Occipital lobe (tissue), 1 donor: ENCODE measurements at regions not wholly inside any gene's neighbourhood (a gene's known extent, or its start where the extent isn't known, plus 50 kb on each side); places are given as distances from the start of the nearest gene placed in this dataset.
"Not testable (repeated sequence)": the region's sequence is repeated elsewhere in the genome, so short reads cannot be mapped to it uniquely, and the experiment has no call there.

Experiments used
- DNase-seq: peaks from one replicate; lab custom pipeline; 2025; lab: John Stamatoyannopoulos, UW

DNA sequence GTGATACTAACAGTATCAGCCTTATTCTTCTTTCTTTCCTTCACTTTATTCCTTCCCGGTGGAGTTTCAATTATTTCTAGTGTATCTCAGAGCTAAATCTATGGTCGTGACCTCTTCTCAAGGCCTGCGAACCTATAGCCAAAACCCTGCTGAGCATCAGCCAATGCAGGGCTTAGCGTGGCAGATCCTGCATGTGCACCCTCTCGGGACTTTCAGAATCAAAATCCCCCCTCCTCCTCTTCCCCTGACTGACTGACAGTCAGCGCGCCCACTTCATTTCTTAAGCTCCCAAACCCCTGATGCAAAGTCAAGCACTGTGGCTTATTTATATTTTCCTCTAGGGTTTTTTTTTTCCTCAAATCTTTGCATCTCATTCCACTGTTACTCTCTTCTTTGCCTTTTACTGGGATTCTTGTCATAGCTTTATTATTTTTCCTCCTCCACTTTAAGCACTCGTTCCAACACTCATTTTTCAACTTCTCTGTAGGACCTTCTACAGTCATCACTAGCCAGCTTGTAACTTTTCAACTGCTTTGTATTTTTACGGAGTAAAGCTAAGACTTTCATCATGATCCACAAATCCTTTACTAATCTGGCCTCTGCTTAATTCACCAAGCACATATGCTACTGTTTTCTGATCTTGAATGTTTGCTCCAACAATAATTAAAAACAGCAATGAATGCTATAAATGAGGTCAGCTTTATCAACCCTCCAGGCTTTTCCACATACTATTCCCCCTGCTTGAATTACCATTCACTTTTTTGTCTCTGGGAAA, 896.5 kb upstream of the PIK3C3 start:
- DNase-seq = no peak

DNA sequence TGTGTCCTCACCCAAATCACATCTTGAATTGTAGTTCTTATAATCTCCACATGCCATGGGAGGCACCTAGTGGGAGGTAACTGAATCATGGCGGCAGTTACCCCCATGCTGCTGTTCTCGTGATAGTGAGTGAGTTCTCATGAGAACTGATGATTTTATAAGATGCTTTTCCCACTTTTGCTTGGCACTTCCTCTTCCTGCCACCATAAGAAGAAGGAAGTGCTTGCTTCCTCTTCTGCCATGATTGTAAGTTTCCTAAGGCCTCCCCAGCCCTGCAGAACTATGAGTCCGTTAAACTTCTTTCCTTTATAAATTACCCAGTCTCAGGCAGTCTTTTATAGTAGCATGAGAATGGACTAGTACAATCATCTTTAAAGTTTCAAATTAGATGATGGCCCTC, 902.4 kb upstream of the PIK3C3 start:
- DNase-seq = no peak

DNA sequence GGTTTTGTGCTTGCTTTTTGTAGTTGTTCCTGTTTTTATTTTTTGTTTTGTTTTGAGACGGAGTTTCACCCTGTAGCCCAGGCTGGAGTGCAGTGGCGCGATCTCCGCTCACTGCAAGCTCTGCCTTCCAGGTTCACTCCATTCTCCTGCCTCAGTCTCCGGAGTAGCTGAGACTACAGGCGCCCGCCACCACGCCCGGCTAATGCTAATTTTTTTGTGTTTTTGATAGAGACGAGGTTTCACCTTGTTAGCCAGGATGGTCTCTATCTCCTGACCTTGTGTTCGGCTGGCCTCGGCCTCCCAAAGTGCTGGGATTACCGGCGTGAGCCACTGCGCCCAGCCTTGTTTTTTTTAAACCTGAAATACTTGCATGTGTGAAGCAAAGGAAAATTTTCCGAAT, 908.8 kb upstream of the PIK3C3 start:
- not testable (repeated sequence) for DNase-seq

- no peak for DNase-seq
Measured at GRCh38 chr18:41043876-41044275, 911.2 kb upstream of the PIK3C3 start.

DNA sequence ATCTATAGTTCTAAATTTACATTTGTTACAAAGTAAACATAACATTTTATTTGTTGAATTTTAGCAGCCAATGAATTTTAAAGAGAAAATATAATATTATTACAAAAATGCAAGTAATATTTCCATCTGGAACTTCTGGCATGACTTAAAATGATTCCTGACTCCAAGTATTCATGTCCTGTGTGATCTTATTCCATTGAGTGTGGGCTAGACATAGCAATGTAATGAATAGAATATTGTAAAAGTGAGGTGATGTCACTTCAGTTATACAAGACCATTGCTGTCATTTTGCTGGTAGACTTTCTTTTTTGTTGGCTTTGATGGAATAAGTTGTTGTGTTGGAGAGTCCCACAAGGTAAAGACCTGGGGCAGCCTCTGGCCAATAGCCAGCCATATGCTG, 912.2 kb upstream of the PIK3C3 start:
- DNase-seq = no peak

DNA sequence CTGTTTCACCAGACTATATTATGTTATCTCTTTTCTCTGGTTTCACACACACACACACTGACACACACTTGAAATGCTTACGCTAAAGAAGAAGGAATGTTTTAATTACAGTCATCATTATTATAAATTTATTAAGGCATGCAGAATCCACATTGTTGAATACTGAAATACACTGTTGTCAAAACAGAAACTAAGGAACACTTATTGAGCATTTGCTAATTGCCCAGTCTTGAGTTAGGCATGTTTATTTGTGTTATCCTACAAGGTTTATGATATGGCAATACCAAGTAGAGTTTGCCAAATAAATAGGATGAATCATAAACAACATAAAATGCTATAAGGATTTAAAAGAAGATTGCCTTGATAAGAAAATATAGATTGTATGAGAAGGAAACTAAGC, 917.0 kb upstream of the PIK3C3 start:
- DNase-seq = no peak

DNA sequence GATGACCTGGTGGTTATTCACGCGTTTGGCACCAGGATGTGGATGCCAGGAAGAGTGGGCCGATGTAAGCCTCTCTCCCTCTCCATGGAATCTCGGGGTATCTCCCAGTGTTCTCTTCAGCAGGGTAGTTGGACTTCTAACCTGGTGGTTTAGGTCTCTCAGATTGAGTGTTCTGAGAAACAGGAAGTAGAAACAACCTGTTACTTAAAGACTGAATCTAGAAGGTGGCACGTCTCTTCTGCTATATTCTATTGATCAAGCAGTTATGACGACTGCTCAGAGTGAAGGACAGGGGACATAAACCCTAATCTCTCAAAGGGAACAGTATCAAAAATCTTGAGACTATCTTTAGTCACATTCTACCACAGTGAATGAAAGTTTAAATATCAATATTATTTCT, 918.7 kb upstream of the PIK3C3 start:
- no peak for DNase-seq

- DNase-seq = no peak
Measured at GRCh38 chr18:41034413-41034812, 920.6 kb upstream of the PIK3C3 start.

DNA sequence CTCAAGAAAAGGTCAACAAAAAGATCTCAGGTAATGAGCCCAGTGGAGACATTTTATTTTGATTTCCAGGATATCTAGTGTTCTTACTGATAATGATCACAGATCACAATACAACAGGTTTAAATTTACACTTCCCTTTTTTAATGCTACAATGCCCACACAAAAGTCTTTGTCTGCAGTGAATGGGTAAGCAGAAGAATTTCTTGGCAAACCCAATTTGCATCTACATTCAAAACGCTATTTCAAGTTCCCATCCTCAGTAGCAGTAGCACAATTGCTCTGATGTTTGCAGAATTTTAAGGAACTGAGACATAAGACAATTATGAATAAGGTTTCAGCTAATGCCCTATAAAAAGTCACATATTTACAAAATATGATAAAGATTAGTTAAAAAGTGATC, 929.4 kb upstream of the PIK3C3 start:
- DNase-seq = no peak

DNA sequence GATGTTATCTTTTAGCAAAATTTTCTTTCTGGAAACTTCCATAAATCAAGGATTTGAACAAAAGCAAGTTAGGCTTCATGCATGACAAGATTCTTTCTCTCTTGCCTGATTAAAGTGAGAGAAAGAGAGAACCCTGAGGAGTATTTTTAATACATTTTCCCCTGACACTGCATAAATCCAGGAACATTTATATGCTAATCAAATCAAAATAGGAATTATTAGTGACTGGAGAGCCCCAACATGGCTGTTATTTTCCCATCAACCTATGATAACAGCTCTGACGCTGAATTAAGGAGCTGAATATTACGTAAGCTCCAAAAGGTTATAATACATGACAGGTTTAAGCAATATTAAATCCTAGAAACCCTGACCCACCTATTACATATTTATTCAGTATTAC, 930.2 kb upstream of the PIK3C3 start:
- no peak for DNase-seq

DNA sequence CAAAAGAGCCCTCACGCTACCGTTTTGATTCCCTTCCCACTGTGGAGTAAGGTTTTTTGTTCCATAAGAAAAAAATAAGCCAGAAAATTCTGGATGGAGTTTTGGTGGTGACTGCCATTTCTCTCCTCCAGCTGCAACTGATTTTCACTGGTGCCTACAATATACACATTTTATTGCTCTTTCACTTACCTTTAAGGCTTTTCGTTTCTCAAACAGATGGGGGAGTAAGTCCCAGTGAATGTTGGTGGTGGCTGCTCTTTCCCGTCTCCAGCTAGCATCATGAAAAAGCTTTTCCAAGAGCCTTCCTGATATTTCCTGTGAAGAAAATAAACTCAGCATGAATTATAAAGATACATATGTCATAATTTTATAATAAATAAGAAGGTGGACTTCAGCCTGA, 932.5 kb upstream of the PIK3C3 start:
- no peak for DNase-seq

DNA sequence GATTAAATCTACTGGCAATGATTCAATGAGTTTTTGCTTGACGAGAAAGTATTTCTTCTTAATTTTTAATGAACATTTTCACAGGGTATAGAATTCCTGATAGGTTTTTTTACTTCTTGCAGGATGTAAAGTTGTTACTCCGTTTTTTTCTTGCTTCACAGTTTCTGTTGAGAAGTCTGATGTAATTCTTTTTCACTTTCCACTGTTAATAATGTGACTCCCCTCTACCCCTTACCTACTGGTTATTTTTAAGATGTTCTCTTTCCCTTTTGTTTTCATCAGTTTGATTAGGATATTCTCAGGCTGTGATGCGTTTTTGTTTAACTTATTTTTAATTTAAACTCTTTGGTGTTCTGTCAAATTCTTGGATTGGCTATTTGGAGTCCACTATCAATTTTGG, 933.9 kb upstream of the PIK3C3 start:
- no peak for DNase-seq

DNA sequence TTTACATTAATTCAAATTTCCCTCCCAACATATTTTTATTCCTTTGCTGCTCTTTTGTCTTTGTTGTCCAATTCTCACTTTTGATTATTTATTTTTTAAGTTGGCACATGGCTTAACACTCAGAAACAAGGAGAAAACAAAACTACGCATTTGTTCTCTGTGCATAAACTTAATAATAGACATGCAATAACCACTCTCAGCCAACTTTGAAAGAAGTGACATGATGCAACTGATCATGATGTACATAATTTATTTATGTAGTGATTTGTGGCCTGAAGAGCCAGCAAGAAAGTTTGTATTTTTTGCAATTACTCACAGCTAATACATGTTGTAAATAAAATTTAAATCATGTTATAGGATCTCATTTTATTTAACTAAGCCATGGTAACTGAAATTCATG, 942.8 kb upstream of the PIK3C3 start:
- no peak for DNase-seq

- DNase-seq = no peak
Measured at GRCh38 chr18:41009926-41010325, 945.1 kb upstream of the PIK3C3 start.

GRCh38 chr18:41004324-41004723, 950.7 kb upstream of the PIK3C3 start:
- DNase-seq = no peak

- DNase-seq = no peak
Measured at GRCh38 chr18:40995529-40995928, 959.5 kb upstream of the PIK3C3 start.

DNA sequence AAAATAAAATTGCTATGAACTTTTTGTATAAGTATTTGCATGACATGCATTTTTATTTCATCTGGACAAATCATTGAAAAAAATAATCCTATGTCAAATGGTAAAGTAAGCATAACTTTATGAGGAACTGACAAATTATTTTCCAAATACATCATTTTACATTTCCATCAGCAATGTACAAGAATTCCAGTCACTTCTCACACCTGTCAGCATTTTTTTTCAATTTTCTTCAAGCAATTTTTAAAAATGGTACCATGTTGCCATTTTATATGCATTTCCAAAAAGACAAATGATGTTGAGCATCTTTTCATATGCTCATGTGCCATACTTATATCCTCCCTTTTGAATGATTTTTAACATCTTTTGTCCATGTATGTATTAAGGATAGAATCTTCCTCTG, 961.7 kb upstream of the PIK3C3 start:
- DNase-seq = no peak

DNA sequence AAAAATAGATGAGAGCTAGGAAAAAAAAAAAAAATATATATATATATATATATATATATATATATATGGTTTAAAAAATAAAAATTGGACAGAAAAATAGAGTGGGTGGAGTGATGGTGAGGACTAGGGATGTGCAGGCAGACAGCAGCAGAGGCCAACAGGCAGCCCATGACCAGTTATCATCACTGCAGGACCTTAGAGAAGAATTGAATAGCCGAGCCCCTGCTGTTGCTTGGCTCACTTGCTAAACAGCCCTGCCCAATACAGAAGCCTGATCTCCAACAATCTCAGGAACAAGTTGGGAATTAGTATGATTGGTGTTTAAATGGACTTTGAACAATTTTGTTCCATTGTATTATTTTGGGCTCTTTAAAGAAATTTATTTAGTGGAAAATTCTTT, 967.5 kb upstream of the PIK3C3 start:
- DNase-seq = no peak

- no peak for DNase-seq
Measured at GRCh38 chr18:40985436-40985835, 969.6 kb upstream of the PIK3C3 start.

DNA sequence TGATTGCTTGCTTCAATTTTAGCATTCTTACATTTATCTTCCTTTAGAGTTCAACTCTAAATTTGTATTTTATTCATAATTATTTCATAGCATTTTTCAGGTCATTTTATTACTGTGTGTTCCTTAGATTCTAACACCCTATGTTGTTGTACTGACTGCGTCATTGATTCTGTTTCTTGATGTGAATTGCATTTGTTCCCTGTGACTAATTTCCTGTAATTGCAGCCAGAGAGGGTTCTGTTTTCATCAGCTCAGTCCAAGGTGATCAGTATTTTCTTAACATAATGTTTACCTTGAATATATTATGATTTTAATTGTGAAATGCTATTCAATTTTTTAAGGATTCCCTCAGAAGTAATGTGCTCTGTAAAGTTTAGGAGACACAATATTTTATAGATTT, 970.2 kb upstream of the PIK3C3 start:
- no peak for DNase-seq

DNA sequence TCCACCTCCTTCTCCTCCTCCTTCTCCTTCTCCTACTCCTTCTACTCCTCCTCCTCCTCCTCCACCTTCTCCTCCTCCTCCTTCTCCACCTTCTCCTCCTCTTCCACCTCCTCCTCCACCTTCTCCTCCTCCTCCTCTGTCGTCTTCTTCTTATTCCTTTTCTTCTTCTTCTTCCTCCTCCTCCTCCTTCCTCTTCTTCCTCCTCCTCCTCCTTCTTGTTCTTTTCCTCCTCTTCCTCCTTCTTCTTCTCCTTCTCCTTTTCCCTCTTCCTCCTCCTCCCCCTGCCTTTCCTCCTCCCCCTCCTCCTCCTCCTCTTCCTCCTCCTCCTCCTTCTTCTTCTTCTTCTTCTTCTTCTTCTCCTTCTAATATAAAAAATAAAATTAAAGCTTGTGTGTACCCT, 971.2 kb upstream of the PIK3C3 start:
- no peak for DNase-seq

DNA sequence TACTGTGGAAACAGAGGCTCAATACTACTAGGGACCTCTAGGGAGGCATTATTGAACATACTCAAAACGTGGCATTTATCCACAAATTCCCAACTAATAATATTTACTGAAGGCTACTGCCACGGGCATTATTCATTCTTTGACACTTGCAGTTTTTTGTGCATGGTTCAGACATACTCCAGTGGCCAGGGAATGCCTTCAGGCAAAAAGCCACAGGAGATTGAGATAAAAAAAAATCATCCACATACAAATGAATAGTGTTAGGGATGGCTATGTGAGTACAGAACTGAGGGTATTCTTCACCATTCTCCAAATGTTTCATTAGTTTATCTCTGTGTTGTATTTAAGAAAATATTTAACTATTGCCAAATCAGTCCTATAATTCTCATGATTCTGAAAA, 974.9 kb upstream of the PIK3C3 start:
- DNase-seq = no peak

GRCh38 chr18:40976050-40976449, 979.0 kb upstream of the PIK3C3 start:
- DNase-seq = no peak

- DNase-seq = no peak
Measured at GRCh38 chr18:40974448-40974847, 980.6 kb upstream of the PIK3C3 start.
